ENCODE measurements at regions not wholly inside any gene's neighbourhood (a gene's known extent, or its start where the extent isn't known, plus 50 kb on each side); places are given as distances from the start of the nearest gene placed in this dataset.

DNA sequence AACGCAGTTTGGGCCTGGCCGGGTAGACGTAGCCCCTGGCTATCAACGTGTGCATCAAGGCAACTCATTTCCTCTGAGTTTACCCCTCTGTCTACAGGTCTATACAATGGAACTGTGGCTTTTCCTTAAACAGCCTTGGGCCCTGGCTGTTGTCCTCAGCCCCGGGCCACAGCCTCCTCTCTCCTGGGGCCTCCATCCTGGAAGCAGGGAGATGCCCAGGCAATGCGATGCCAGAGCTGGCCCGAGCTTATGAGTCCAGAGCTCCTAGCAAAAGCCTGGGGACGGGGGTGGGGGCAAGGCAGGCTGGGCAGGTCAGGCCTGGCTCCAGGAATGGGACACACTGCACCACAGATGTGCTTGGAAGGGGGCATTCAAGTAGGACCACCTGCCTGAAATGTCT, 89.6 kb upstream of the SMNDC1 start:
- TF ChIP-seq, protein P1, sequence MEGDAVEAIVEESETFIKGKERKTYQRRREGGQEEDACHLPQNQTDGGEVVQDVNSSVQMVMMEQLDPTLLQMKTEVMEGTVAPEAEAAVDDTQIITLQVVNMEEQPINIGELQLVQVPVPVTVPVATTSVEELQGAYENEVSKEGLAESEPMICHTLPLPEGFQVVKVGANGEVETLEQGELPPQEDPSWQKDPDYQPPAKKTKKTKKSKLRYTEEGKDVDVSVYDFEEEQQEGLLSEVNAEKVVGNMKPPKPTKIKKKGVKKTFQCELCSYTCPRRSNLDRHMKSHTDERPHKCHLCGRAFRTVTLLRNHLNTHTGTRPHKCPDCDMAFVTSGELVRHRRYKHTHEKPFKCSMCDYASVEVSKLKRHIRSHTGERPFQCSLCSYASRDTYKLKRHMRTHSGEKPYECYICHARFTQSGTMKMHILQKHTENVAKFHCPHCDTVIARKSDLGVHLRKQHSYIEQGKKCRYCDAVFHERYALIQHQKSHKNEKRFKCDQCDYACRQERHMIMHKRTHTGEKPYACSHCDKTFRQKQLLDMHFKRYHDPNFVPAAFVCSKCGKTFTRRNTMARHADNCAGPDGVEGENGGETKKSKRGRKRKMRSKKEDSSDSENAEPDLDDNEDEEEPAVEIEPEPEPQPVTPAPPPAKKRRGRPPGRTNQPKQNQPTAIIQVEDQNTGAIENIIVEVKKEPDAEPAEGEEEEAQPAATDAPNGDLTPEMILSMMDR (IDR thresholded peaks at IDR 0.05) = no peak

GRCh38 chr10:110394898-110395297, 90.2 kb upstream of the SMNDC1 start:
- TF ChIP-seq, protein P1 (IDR thresholded peaks at IDR 0.05) = no peak

DNA sequence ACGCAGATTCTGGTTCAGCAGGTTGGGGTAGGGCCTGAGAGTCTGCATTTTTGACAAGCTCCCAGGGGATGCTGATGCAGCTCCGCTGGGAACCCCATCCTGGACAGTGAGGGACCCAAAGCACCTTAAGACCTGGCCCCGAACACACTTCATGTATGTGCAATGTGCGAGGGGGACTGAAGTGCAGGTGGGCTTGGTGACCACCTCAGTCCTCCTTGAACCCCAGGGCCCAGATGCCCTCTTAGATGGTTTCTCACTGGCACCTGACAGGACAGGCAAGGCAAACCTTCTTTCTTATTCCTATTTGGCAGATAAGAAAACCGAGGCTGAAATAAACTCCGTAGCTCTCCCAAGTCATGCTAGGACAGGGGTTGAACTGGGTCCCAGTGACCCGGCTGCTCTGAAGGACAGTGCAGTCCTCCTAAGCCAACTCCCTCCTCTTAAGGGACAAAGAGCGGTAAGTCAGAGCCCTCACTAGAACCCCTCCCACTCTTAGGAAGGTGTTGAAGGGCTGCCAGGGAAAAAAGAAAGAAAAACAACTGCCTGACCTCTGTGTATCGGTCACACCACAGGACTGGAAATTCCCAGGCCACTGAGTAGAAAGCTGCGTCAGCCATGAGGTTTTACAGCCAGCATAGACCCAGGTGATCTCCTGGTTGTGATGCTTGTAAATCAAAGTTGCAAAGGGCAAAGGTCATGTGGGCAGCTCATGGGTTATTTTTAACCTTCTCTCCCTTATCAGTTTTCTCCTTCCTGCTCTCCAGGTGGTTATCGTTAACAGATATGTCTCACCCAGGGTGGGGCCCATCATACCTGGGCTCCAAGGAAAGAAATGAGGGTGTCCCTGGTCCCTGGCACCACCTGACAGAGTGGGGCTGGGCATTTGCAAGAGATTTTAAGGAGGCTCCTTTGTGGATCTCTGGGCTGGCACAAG, 90.9 kb upstream of the SMNDC1 start:
- TF ChIP-seq, protein P1 (IDR thresholded peaks at IDR 0.05) = no peak

DNA sequence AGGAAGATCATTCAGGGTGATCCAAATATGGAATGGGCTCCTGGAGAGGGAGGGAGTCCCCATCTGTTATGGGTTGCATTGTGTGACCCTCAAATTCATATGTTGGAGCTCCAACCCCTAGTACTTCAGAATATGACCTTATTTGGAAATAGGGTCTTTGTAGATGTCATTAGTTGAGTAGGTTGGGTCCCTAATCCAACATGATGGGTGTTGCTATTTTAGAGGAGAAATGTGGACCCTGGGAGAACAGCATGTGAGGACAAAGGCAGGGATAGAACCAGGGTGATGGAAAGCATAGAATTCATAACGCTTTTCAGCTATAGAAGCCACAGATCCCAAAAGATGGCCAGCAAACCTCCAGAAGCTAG, 91.5 kb upstream of the SMNDC1 start:
- TF ChIP-seq, protein P1 (IDR thresholded peaks at IDR 0.05) = no peak

GRCh38 chr10:110397856-110398255, 93.1 kb upstream of the SMNDC1 start:
- TF ChIP-seq, protein P1 (IDR thresholded peaks at IDR 0.05) = no peak

DNA sequence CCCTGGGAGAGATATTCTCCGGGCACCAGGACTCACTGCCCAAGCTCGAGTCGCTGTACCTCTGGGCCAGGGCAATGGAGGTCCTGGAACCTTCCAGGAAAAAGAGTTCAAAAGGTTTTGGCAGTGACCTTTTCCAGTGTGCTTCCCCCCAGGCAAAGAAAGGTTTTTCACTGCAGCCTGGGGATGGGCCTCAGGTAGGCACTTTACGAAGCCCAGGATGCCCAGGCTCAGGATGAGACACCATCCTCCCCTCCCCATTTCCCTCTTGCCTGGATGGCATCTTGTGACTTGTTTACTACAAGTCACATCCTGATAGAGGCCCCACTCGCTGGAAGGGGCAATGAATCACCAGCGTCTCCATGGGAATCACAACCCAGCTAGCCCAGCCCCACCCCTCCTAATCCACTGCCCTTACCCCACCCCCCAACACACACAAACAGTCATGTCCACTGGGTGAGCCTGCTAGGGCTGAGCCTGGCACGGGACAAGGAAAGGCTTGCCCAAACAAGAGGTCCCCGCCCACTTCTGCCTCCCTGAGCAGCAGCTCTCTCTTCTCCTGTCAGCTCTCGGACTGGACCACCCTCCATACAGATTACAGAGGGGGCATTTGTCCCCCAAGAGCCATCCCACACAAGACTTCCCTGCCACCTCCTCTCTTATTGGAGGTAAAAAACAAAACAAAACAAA, 93.8 kb upstream of the SMNDC1 start:
- TF ChIP-seq, protein P1 (IDR thresholded peaks at IDR 0.05) = no peak

- TF ChIP-seq, protein P1 (IDR thresholded peaks at IDR 0.05) = no peak
Observed at GRCh38 chr10:110399106-110399964, 94.6 kb upstream of the SMNDC1 start.

Measured in LNCAP (cell line).